Ascending aorta (tissue), 2 donors: ENCODE measurements at regions not wholly inside any gene's neighbourhood (a gene's known extent, or its start where the extent isn't known, plus 50 kb on each side); places are given as distances from the start of the nearest gene placed in this dataset.

Experiments used
- DNase-seq, 2 donors: peaks; one replicate each; pipeline ENCODE4 v3.0.0-alpha.2; 2019; ENCODE audit warnings: low spot score in 2 of 2
- H3K27ac ChIP-seq, 2 donors: fragments of 200-600 bp; sonication (generic); one replicate each; pipeline ENCODE4 v1.5.1; 2016 to 2017; ENCODE audit warnings: mild to moderate bottlenecking in 1 of 2
- H3K27me3 ChIP-seq: fragments of 200-600 bp; sonication (generic); one replicate; pipeline ENCODE4 v1.5.1; 2017
- H3K36me3 ChIP-seq, 2 donors: fragments of 200-600 bp; sonication (generic); one replicate each; pipeline ENCODE4 v1.5.1; 2016
- H3K4me1 ChIP-seq, 2 donors: fragments of 200-600 bp; sonication (generic); one replicate each; pipeline ENCODE4 v1.5.1; 2016 to 2017; ENCODE audit warnings: mild to moderate bottlenecking in 1 of 2
- H3K4me3 ChIP-seq, 2 donors: fragments of 200-600 bp; sonication (generic); one replicate each; pipeline ENCODE4 v1.5.1; 2016 to 2017; ENCODE audit warnings: mild to moderate bottlenecking in 1 of 2
- H3K9me3 ChIP-seq, 2 donors: fragments of 200-600 bp; sonication (generic); one replicate each; pipeline ENCODE4 v1.5.1; 2016
- CTCF ChIP-seq, 3 experiments: fragments of 200-600 bp in 2 of 3; fragments of 450-650 bp in 1 of 3; sonication (generic) in 2 of 3; IDR thresholded peaks; one replicate each; pipeline ENCODE4 v1.5.1; 2016 to 2019; ENCODE audit warnings: antibody characterized with exemption in 3 of 3, mild to moderate bottlenecking in 1 of 3, moderate library complexity in 1 of 3
- intact Hi-C: fragments of 100-400 bp; cut with DNase I; formaldehyde crosslinking; loops from one replicate; pipeline ENCODE4 v1.15.1; 2023

GRCh38 chr14:30085943-30086342, 158.3 kb upstream of the PRKD1 start:
- Histone ChIP-seq H3K4me1 (no peaks in the 10 kb centered on the region), H3K36me3 (no peaks in the 10 kb centered on the region), H3K4me3 (no peak overlapping the region), H3K9me3 (peaks cover 5 to 18% of the 10 kb centered on the region in 2 donors), H3K27ac (no peak overlapping the region), H3K27me3 (no peaks in the 10 kb centered on the region)
- intact Hi-C loops: no loop called here
- no peak for DNase-seq
- TF ChIP-seq CTCF (IDR thresholded peaks at IDR 0.05): no peak

GRCh38 chr14:30088620-30089019, 161.0 kb upstream of the PRKD1 start:
- no peak for TF ChIP-seq CTCF (IDR thresholded peaks at IDR 0.05)
- no peak for DNase-seq
- Histone ChIP-seq H3K4me3 (no peak overlapping the region), H3K9me3 (peaks cover 10 to 27% of the 10 kb centered on the region in 2 donors), H3K27ac (no peak overlapping the region), H3K4me1 (no peaks in the 10 kb centered on the region), H3K27me3 (no peaks in the 10 kb centered on the region), H3K36me3 (no peaks in the 10 kb centered on the region)
- intact Hi-C loops: no loop called here

- no peaks in the 10 kb centered on the region for H3K4me1 ChIP-seq
- H3K4me3 ChIP-seq: no peak overlapping the region
- no peak overlapping the region for H3K27ac ChIP-seq
- no peaks in the 10 kb centered on the region for H3K36me3 ChIP-seq
- H3K9me3 ChIP-seq: no peaks in the 10 kb centered on the region
- no peak for TF ChIP-seq CTCF (IDR thresholded peaks at IDR 0.05)
- no peak for DNase-seq
- intact Hi-C loops: no loop called here
- H3K27me3 ChIP-seq: no peaks in the 10 kb centered on the region
Measured at GRCh38 chr14:30108975-30109700, 181.5 kb upstream of the PRKD1 start.

GRCh38 chr14:30114051-30114450, 186.4 kb upstream of the PRKD1 start:
- Histone ChIP-seq H3K27ac (no peak overlapping the region), H3K4me1 (no peaks in the 10 kb centered on the region), H3K36me3 (no peaks in the 10 kb centered on the region), H3K27me3 (no peaks in the 10 kb centered on the region), H3K4me3 (no peak overlapping the region), H3K9me3 (no peaks in the 10 kb centered on the region)
- TF ChIP-seq CTCF (IDR thresholded peaks at IDR 0.05): no peak
- DNase-seq: no peak
- intact Hi-C loops: no loop called here

GRCh38 chr14:30115756-30116155, 188.1 kb upstream of the PRKD1 start:
- Histone ChIP-seq H3K36me3 (no peaks in the 10 kb centered on the region), H3K27me3 (no peaks in the 10 kb centered on the region)

More at GRCh38 chr14:30115756-30116155, 188.1 kb upstream of the PRKD1 start:
- no peak for TF ChIP-seq CTCF (IDR thresholded peaks at IDR 0.05)
- H3K27ac ChIP-seq: no peak overlapping the region
- no peaks in the 10 kb centered on the region for H3K4me1 ChIP-seq
- H3K9me3 ChIP-seq: no peaks in the 10 kb centered on the region
- DNase-seq: no peak
- H3K4me3 ChIP-seq: no peak overlapping the region
- intact Hi-C loops: no loop called here
